ENCODE measurements at regions not wholly inside any gene's neighbourhood (a gene's known extent, or its start where the extent isn't known, plus 50 kb on each side); places are given as distances from the start of the nearest gene placed in this dataset.

DNA sequence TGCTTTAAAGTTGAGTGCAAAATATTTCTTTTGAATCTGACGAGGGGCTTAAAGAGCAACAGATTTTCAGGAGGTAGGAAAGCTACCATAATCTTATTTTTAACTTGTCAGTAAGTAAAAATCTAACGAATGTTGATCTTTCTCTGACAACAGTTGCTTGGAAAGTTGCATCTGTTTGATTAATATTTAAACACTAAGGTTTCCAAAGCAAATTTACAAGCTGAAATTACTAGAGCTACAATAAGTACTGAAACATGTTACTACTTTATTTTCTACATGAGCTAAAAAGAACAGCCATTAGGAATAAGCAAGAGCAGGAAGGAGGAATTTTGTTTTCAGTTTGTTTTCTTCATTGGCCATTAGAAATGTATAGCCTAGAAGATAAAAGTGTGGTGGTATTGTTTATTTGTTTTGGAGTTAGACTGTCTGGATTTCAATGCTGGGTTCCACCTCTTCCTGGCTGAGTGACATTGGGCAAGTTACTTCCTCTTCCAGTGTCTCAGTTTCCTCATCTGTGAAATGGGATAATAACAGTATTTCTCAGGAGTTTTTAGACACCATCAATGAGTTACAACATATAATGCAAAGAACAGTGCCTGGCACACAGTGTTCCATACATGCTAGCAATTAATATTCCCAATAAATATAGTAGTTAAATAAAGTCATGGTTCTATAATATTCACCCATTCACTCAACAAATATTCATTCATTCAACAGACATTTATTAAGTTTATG is 87.9 kb upstream of the FLRT2 start:
- DNase-seq = no peak

DNA sequence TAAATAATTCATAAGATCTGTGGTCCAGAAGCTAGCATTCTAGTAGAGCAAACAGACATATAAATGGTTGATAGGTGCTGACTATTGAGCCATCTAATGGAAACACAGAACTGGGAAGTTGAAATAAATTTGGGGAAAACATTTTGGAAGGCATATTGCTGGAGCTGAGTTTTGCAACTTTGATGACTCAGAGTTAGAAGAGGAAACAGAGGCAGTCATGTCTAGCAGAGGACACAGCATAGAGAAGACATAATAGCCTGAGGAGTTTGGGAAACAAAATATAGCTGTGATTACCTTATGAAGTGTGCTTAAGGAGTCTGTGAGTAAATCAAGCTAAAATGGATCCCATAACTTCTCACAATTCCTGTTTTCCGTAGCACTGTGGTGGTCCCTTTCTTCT is 86.9 kb upstream of the FLRT2 start:
- DNase-seq = no peak

- DNase-seq = peak; percentile 75
Measured at GRCh38 chr14:85444635-85445034, 85.3 kb upstream of the FLRT2 start.

DNA sequence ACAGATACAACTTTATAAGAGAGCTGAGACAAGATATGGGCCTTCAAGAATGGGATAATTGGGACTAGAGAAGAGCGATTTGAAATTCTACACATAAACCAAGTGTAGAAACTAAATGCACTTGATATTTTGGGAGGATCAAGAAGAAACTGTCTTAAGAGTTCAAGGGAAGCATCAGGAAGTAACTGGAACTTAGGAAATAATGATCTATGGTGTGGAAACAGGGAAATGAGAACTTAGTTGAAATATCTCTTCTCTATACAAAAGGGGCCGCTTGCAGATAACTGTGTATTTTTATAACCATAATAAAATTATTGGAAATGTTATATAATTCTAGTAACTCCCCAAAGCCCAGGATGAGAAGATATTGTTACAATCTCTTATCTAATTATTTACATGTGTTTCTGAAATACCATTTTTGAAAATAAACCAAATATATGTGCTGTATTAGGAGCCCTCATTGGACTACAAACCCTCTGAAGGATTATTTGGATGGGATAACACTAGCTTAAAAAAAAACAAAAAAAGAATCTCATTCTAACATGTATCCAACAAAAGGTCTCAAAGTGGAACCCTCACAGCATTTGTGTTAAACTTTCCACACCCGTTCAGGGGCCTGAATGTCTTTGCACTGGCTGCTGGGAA is 84.7 kb upstream of the FLRT2 start:
- no peak for DNase-seq

DNA sequence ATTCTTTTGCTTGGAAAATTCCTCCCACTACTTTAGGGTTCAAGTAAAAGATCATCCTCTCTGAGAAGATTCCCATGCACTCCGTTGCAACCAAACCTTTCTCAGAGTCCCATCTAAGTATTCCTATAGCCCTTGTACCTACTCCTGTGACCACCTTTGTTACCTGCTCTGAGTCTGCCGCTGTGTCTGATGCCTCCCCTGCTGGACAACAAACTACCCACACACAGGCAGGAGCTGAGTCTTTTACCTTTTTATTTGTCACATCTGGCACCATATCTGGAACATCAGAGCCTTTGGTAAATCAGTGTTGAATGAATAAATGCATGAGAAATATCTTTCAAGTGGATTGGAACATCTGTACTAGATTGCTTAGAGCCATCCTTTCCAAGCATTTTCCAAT is 82.1 kb upstream of the FLRT2 start:
- no peak for DNase-seq

GRCh38 chr14:85451421-85451820 is 78.5 kb upstream of the FLRT2 start:
- no peak for DNase-seq

DNA sequence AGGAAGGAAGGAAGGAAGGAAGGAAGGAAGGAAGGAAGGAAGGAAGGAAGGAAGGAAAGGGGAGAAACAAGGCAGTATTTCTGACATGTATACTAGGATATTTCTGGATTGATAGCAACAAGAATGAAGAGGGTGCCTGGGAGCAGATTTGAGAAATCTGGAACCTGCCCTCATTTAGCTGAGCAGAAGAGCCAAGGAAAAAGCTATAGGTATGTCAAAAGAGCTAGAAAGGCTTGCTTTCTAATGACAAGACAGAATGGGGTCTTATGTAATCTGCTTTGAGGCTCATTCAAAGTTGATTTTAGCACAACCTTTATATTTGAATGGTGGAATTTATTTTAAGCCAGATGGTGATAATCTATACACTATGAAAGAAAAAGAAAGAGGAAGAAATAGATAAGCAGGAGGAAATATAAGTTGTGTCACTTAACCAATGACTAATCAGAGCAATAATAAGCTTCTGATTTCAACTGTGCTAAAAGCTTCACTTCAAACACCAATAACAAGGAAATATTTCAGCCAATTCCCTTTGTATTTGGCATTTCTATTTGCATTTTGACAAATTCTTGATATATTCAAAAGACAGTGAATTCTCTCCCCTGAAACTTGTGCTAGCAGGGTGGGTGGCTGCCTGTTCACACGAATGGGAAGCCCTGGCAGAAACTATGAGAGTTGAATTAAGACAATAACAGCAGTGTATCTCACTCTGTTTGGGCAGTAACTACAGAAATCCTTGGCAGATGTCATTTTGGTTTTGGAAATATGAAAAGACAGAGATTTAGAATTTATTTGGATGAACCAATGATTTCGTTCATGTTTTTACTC is 76.3 kb upstream of the FLRT2 start:
- DNase-seq = no peak

- DNase-seq = no peak
Measured at GRCh38 chr14:85454226-85454813, 75.6 kb upstream of the FLRT2 start.

GRCh38 chr14:85459361-85460000 is 70.5 kb upstream of the FLRT2 start:
- no peak for DNase-seq

DNA sequence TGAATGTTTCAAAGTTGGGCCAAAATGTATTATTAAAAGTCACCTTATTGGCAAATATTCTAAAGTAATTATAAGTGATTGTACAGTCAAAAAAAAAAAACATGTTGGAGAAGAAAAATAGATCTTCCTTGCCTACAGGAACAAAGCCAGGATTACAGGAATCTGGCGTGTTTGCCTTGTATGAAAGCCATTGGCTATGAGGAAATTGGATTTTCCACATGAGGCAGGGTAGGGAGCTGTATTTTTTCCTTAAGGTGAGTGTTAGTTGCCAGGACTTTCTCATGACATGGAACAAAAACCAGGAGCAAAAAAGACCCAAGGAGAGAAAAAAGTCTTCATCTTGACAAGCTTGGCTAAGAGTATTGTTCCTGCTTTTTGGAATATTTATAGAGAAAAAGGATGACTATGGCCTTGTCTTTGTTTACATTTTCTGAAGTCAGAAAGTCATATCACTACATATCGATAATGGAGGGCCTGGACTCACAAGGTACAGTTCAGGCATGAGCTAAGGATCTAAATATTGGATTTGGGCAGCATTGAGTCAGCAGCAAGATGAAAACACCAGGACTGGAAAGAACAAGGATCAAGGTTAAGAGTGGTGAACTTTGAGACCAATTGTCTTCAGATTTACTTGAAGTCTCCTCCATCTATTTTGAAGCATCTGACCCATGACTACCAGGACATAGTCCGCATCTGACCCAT is 68.4 kb upstream of the FLRT2 start:
- DNase-seq = no peak

DNA sequence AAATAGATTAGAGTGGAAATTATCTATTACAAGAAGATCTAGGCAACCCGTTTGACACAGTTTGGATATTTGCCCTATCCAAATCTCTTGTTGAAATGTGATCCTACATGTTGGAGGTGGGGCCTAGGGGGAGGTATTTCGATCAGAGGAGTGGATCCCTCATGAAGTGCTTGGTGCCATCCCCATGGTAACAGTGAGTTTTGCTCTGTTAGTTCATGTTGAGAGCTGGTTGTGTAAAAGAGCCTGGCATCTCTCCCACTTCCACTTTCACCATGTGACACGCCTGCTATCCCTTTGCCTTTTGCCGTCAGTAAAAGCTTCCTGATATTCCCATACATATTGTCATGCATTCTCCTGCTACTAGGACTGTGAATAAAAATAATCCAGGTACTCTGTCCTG is 66.4 kb upstream of the FLRT2 start:
- DNase-seq = peak; percentile 7

- no peak for DNase-seq
Measured at GRCh38 chr14:85464135-85464895, 65.6 kb upstream of the FLRT2 start.

GRCh38 chr14:85466678-85467077 is 63.3 kb upstream of the FLRT2 start:
- DNase-seq = no peak

DNA sequence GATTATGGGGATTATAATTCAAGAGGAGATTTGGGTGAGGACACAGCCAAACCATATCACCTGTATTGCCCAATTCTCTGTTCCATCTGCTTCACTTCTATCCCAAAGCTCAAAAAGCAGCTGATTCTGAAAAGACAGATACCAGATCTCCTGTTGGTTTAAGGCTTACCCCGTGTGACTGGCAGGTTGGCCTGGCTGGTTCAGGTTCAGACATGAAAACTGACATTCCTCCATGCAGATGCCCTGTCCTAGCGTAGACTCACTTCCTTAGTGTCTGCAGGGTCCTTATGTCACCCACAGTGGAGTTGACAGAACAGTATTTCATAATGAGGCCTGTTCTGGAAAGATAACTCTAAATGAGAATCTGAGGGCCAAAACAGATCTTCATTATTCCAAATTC is 61.1 kb upstream of the FLRT2 start:
- no peak for DNase-seq

GRCh38 chr14:85471156-85471555 is 58.8 kb upstream of the FLRT2 start:
- DNase-seq = no peak

- no peak for DNase-seq
Measured at GRCh38 chr14:85471744-85472143, 58.2 kb upstream of the FLRT2 start.

DNA sequence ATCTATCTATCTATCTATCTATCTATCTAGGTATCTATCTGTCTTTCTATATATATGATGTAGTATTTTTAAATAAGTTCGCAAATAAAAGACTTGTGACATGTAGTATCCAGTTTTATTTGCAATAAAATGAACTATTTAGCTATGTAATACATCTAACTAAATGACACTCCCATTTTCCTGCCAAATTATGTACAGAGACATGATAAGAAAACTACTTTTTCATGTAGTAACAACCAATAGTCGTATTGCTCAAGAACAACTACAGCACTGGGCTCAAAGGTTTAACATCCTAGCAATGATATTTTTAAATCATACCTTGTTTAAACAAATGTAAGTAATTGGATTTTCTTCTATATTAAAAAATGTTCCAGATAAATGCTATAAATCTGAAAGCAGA is 55.5 kb upstream of the FLRT2 start:
- no peak for DNase-seq

DNA sequence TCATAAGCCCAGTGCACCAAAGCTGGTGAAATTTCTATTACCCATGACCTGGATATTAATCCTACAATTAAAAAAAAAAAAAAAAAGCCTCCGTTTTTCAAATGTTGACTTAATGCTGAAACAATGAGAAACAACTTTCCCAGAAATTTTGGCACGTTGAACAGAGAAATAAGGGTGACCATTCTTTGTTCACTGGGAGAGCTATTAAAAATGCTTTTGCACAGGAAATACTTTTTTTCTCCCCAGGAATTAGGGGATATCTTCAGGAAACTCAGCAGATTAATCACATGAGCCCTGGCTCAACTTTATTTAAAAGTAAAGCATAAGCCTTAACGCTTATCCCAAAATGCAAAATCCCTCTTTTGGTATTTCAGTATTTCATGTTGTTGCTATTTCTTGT is 54.8 kb upstream of the FLRT2 start:
- DNase-seq = no peak

DNA sequence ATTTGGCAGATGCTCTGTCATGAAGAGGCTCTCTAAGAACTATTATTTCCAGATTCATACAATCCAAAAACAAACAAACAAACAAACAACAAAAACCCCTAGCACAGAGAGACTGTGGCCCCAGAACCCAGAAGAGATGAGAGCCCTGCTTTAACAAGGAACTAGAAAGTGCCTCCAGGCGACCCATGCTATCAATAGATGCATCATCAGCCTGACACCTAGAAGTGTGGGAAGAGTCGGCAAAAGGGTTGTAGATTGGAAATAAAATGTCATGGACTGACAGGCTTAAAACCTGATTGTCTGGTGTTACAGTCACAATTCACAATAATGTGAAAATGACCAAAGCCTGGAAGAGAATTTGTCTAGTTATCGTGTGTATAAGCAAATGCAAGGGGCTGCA is 50.6 kb upstream of the FLRT2 start:
- no peak for DNase-seq

DNA sequence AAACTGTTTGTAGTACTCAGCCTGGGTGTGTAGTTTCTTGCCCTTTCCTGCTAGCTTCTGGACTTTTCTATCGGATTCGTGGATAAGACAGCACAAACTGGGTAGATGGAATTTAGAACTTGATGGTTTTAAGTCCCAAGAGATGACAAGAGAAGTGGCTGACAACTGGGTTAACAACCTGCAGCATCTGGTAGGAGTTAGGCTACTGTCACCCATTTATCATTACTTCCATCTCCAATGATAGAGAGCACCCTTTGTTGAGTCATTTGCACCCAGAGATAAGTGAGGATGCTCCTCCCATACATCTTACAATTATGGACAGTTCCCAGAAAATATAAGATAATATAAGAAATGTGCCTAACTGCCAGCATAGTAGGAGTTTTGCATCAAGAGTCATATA is 50.2 kb upstream of the FLRT2 start:
- no peak for DNase-seq

All from NCI-H345 (cell line).